HUES48 (cell line): ENCODE measurements at regions not wholly inside any gene's neighbourhood (a gene's known extent, or its start where the extent isn't known, plus 50 kb on each side); places are given as distances from the start of the nearest gene placed in this dataset.
"Not testable (repeated sequence)": the region's sequence is repeated elsewhere in the genome, so short reads cannot be mapped to it uniquely, and the experiment has no call there.

Experiments used
- H3K27ac ChIP-seq: one replicate; pipeline ENCODE4 v1.7.0; 2013; ENCODE audit warnings: low read depth, low read length, inconsistent platforms
- H3K27me3 ChIP-seq: 2 replicates; pipeline ENCODE4 v1.6.1; 2013; ENCODE audit warnings: mild to moderate bottlenecking, low read length; ENCODE audit not compliant: control insufficient read depth, insufficient read depth
- H3K36me3 ChIP-seq: 2 replicates; pipeline ENCODE4 v1.6.1; 2013; ENCODE audit warnings: low read length; ENCODE audit not compliant: control insufficient read depth, insufficient read depth
- H3K4me1 ChIP-seq: 2 replicates; pipeline ENCODE4 v1.6.1; 2013; ENCODE audit warnings: mild to moderate bottlenecking, low read length; ENCODE audit not compliant: control insufficient read depth, insufficient read depth
- H3K4me3 ChIP-seq: 2 replicates; pipeline ENCODE4 v1.5.1; 2013; ENCODE audit warnings: mild to moderate bottlenecking, low read depth, low read length
- H3K9ac ChIP-seq: 2 replicates; pipeline ENCODE4 v1.6.1; 2013; ENCODE audit warnings: mild to moderate bottlenecking, low read depth, low read length, moderate library complexity
- H3K9me3 ChIP-seq: 2 replicates; pipeline ENCODE4 v1.6.1; 2013; ENCODE audit warnings: low read length; ENCODE audit not compliant: control insufficient read depth, insufficient read depth

DNA sequence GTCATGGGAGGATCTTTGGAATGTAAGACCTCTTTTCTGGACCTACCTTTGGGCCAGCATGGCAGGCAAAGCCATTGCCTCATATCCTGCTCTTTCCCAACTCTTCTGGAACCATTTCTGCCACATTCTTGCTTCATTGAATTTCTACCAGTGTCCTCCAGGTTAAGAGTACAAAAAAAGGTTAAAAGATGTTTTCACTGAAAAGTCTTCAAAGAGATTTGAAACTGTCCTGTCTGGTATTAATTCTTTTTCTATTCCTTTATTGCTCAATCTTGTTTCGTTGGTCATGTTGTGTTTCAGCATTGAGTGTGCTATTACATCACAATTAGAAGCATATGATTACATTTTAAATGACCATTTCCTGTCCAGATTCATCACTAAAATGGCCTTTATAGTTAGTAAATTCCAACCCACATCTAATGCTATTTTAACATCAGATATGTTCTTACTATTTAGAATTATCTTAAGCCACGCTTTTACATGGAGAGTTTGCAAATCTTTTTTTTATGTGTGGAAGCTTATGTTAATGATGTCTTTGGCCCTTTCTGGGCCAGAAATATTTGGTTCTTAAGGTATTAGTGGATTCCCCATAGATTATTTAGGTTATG lies 450.9 kb downstream of the GJA1 start:
- H3K4me3 ChIP-seq: no peak overlapping the region
- no peaks in the 10 kb centered on the region for H3K9me3 ChIP-seq
- no peak overlapping the region for H3K27ac ChIP-seq
- no peaks in the 10 kb centered on the region for H3K36me3 ChIP-seq
- no peak overlapping the region for H3K9ac ChIP-seq
- H3K4me1 ChIP-seq: peaks cover 9% of the 10 kb centered on the region; the same call in 1 of the 2 replicates
- no peaks in the 10 kb centered on the region for H3K27me3 ChIP-seq

DNA sequence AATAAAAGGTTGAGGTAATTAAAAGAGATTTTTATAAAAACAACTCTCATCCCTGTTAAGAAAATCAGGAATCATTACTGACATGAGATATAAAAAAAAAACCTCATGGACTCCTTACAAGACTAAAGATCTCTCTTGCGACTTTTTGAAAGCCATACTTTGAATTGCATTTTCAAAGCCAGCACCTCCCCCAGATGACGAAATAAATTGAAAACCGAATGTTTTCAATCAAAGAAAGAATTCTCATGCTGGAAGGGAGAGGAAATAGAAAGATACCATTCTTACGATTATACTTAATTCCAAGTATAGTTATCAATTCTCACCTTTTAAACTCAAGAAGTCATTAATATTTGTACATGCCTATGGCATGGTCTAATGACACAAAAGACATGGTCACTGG lies 452.3 kb downstream of the GJA1 start:
- Histone ChIP-seq H3K9ac (no peak overlapping the region), H3K27ac (no peak overlapping the region), H3K27me3 (no peaks in the 10 kb centered on the region), H3K36me3 (no peaks in the 10 kb centered on the region), H3K4me3 (no peak overlapping the region), H3K9me3 (no peaks in the 10 kb centered on the region), H3K4me1 (peaks cover 9% of the 10 kb centered on the region; the same call in 1 of the 2 replicates)

DNA sequence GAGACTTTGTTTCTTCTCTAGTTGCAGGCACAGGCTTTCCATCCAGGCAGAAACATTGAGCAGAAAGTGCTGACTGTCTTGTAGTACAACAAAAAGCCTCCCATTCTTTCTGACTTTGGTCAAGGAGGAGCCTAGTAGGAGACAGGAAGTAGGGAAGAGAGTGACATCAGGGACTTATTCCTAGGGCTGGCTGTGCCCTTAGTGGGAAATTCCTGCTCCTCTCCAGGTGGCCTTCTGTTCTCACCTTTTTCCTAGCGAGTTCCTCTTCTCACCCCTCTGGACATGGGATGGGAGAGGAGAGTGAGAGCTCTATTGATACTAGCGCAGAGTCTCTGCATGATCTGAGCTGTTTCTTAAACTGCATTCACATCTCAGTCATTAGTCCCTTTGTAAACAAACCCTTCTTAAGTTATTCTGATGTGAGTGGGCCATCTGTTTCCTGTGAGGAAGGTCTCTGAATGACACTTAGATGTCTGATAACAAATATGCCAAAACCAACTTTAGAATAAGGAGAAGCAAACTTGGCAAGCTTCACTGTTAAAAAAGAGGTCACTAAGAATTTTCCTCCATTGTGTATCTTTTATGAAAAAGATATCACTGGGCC lies 455.0 kb downstream of the GJA1 start:
- Histone ChIP-seq H3K27me3 (no peaks in the 10 kb centered on the region), H3K9me3 (no peaks in the 10 kb centered on the region), H3K9ac (no peak overlapping the region), H3K36me3 (no peaks in the 10 kb centered on the region), H3K4me3 (no peak overlapping the region), H3K4me1 (peaks cover 4% of the 10 kb centered on the region; the same call in 1 of the 2 replicates), H3K27ac (peak overlapping the region; percentile 2)

DNA sequence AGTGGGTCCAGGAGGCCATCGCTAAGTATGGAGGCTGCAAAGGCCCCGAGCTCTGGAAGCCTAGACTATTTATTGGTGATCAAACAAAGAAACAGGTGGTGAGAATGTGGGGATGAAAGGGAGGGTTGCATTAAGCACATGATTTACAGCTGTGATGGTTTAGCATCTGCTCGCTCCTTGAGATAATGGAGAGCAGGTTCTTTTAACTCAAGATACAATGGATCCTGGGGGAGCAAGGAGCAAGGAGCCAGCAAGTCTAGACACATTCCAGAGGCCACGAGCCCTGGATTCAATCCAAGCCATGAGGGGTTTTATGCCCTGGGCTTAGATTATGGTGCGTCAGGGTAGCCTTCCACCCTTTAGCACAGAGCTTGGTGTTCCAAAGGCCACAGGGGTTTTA lies 460.3 kb downstream of the GJA1 start:
- peaks cover 22% of the 10 kb centered on the region for H3K4me1 ChIP-seq
- not testable (repeated sequence) for H3K4me3 ChIP-seq, H3K27ac ChIP-seq, H3K9me3 ChIP-seq, H3K27me3 ChIP-seq, H3K36me3 ChIP-seq, H3K9ac ChIP-seq

DNA sequence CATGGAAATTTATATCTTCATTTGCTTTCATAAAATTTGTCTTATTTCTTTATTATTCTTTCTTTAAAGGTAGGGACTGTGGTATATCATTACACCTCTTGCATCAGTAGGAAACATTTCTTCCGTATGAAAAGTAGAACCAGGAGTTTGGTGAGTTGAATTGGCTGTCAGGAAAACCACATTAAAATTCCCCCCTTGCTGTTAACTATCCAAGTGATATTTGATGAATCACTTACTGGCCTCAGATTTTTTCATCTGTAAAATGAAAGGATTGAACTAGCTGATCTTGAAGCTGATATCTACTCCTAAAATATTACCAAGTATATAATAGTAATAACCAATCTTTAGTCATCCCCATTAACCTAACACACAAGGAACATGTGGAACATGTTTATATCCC lies 460.9 kb downstream of the GJA1 start:
- Histone ChIP-seq H3K27ac (no peak overlapping the region), H3K27me3 (no peaks in the 10 kb centered on the region)

DNA sequence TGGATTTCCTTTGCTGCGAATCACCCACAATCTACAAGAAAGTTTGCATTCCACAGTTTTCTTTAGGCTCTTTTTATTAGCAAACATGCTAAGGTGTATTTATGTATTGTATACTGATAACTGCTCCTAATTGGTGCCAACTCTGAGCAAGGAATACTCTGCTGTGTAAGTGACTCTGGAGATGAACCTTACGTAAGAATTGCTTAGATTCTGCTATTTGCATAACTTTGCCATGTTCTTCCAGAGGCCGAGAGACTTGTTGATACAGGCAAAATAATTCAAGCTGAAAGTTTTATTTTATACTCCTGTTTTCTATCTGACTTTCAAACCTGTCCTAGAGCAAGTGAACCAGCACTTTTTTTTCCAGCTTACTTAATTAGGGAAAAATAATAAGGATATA lies 461.3 kb downstream of the GJA1 start:
- peaks cover 22% of the 10 kb centered on the region for H3K4me1 ChIP-seq
- H3K27ac ChIP-seq: no peak overlapping the region
- no peaks in the 10 kb centered on the region for H3K9me3 ChIP-seq
- no peaks in the 10 kb centered on the region for H3K27me3 ChIP-seq
- no peaks in the 10 kb centered on the region for H3K36me3 ChIP-seq
- no peak overlapping the region for H3K9ac ChIP-seq
- H3K4me3 ChIP-seq: no peak overlapping the region

More for the DNA sequence above, 460.9 kb downstream of the GJA1 start:
- H3K9me3 ChIP-seq: no peaks in the 10 kb centered on the region
- H3K4me3 ChIP-seq: no peak overlapping the region
- peaks cover 22% of the 10 kb centered on the region for H3K4me1 ChIP-seq
- H3K9ac ChIP-seq: no peak overlapping the region
- H3K36me3 ChIP-seq: no peaks in the 10 kb centered on the region

DNA sequence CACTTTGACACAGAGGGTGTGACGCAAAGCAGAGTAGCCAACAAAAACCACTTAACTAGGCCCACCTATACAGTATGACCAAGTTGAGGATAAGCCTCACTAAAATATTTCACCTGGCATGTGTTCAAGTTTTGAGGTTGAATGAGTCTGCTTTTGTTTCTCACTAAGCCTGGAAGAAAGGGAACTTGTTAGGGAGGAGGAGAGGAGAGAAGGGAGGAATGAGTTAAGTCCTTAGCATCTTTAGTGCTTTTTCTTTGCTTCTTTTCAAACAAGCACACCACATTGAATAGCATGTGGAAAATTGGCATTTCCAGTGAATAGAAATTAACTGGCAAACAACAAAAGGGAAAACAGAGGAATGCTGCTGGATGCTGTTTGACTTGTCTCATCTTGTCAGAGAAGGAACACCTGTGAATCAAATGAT lies 461.9 kb downstream of the GJA1 start:
- Histone ChIP-seq H3K4me1 (peaks cover 22% of the 10 kb centered on the region), H3K36me3 (no peaks in the 10 kb centered on the region), H3K27me3 (no peaks in the 10 kb centered on the region), H3K9ac (no peak overlapping the region), H3K4me3 (no peak overlapping the region), H3K9me3 (no peaks in the 10 kb centered on the region), H3K27ac (no peak overlapping the region)

DNA sequence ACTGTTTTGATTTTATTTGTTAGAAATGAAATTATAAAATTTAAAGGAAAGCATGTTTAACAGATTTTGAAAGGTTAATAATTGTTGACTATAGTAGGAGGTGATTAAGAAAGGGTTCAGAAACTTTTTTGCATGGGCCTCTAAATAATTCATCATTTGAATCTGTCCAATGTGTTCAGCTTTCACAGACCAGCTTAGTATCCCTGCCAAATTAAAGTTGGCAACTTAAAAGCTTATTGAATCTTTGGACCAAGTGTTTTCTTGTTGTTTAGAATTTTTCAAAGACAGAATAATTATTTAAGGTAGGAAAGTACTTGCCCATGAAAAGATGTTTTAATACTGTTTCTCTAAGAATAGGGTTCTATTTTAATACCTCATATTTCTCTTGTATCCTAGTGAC lies 466.0 kb downstream of the GJA1 start:
- no peaks in the 10 kb centered on the region for H3K9me3 ChIP-seq
- no peak overlapping the region for H3K27ac ChIP-seq

DNA sequence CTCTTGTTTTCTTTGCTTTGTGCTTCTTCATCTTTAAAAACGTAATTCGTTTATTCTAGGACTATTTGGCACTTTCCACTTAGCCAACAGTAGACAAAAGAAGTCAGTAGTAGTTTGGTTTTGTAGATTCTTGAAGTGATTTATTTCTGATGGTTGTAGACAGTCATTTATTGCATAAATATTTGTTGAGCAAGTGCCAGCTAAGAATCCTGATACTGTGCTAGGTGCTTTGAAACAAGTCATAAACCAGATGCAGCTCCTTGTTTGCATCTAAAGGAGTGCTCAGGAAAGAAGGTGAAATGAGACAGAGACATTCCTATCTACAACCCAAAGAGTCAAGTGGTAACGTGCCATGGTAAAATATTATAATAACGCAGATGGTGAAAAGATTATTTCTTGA lies 469.1 kb downstream of the GJA1 start:
- no peak overlapping the region for H3K4me3 ChIP-seq
- no peaks in the 10 kb centered on the region for H3K4me1 ChIP-seq
- no peaks in the 10 kb centered on the region for H3K9me3 ChIP-seq
- no peaks in the 10 kb centered on the region for H3K27me3 ChIP-seq
- no peaks in the 10 kb centered on the region for H3K36me3 ChIP-seq
- H3K9ac ChIP-seq: no peak overlapping the region
- H3K27ac ChIP-seq: no peak overlapping the region

More for the DNA sequence above, 466.0 kb downstream of the GJA1 start:
- Histone ChIP-seq H3K9ac (no peak overlapping the region), H3K4me3 (no peak overlapping the region), H3K4me1 (peaks cover 18% of the 10 kb centered on the region), H3K36me3 (no peaks in the 10 kb centered on the region), H3K27me3 (no peaks in the 10 kb centered on the region)

DNA sequence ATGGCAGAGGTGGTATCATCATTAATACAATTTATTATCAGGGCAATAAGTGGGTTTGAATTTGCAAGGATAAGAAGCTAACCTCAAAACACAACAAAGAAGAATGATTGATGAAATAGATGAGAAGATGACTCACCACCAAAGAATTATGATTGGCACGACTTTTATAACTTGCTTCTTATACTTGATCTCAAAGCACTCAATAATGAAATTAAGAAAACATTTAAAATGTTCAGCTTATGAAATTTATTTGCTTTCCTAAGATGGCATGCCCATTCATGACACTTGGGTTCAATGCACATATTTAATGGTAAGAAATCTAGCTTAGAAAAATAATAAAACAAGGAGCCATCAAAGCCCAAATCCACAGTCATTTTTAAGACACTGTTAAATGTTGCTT lies 477.5 kb downstream of the GJA1 start:
- H3K4me1 ChIP-seq: no peaks in the 10 kb centered on the region
- no peak overlapping the region for H3K9ac ChIP-seq
- no peaks in the 10 kb centered on the region for H3K9me3 ChIP-seq
- no peaks in the 10 kb centered on the region for H3K27me3 ChIP-seq
- H3K4me3 ChIP-seq: no peak overlapping the region
- H3K36me3 ChIP-seq: no peaks in the 10 kb centered on the region
- H3K27ac ChIP-seq: no peak overlapping the region

DNA sequence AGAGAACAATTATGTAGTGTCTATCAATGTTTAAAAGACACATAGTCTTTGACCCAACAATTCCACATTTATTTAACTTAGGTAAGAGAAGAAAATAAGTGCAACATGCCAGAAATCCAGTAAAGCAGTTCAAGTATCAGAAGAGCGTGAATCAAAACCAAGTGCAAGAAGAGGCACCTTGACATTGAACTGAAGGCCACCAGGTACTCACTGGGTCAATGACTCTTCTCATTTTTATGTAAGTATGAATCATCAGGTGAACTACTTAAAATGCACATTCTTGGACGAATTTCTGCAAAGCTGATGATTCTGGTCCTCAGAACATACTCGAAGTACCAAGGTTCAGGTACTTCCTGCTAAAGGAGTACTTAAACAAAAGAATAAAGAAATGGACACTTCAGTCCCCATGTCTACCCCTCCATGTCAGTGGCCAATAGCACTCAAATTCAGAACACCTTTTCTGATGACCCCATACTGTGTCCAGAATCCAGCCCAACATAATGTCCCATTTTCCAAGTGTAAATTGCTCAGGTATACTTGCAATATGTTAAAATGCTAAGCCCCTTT lies 481.9 kb downstream of the GJA1 start:
- Histone ChIP-seq H3K36me3 (no peaks in the 10 kb centered on the region), H3K4me3 (no peak overlapping the region), H3K9ac (no peak overlapping the region), H3K4me1 (peaks cover 7% of the 10 kb centered on the region; the same call in 1 of the 2 replicates), H3K27me3 (no peaks in the 10 kb centered on the region), H3K27ac (no peak overlapping the region), H3K9me3 (no peaks in the 10 kb centered on the region)
